Naive B cell (primary cell): ENCODE measurements at regions not wholly inside any gene's neighbourhood (a gene's known extent, or its start where the extent isn't known, plus 50 kb on each side); places are given as distances from the start of the nearest gene placed in this dataset.

Experiments
- ATAC-seq, 2 donors: fragments of 150-1000 bp; cut with Tn5 transposase; 2 replicates each; pipeline ENCODE4 v1.10.0; 2021; ENCODE audit warnings: low read depth in 2 of 2, mild to moderate bottlenecking in 2 of 2, moderate library complexity in 2 of 2
- DNase-seq: peaks from one replicate; pipeline ENCODE4 v3.0.0; 2022
- H3K27ac Mint-ChIP-seq, 6 donors: one replicate each; pipeline ENCODE4 v1.8.0; 2020 to 2022; ENCODE audit warnings: mild to moderate bottlenecking in 6 of 6, mixed read lengths in 6 of 6, moderate library complexity in 5 of 6, inconsistent platforms in 2 of 6
- H3K27me3 Mint-ChIP-seq, 3 donors: one replicate each; pipeline ENCODE4 v1.8.0; 2021 to 2022; ENCODE audit warnings: mixed read lengths in 3 of 3, mild to moderate bottlenecking in 1 of 3
- H3K36me3 Mint-ChIP-seq, 2 donors: one replicate each; pipeline ENCODE4 v1.8.0; 2020 to 2022; ENCODE audit warnings: mixed read lengths in 2 of 2, inconsistent platforms in 1 of 2, mild to moderate bottlenecking in 1 of 2
- H3K4me1 Mint-ChIP-seq, 3 donors: one replicate each; pipeline ENCODE4 v1.8.0; 2020 to 2022; ENCODE audit warnings: mixed read lengths in 3 of 3, inconsistent platforms in 1 of 3, mild to moderate bottlenecking in 1 of 3, moderate library complexity in 1 of 3
- H3K4me3 Mint-ChIP-seq, 8 donors: one replicate each; pipeline ENCODE4 v1.8.0; 2020 to 2022; ENCODE audit warnings: mild to moderate bottlenecking in 8 of 8, mixed read lengths in 8 of 8, moderate library complexity in 8 of 8, inconsistent platforms in 2 of 8
- H3K9me3 Mint-ChIP-seq, 7 donors: one replicate each; pipeline ENCODE4 v1.8.0; 2020 to 2022; ENCODE audit warnings: mixed read lengths in 7 of 7, mild to moderate bottlenecking in 5 of 7, inconsistent platforms in 2 of 7, moderate library complexity in 1 of 7

GRCh38 chr10:113322843-113323242 lies 230.0 kb upstream of the HABP2 start:
- Mint-ChIP-seq H3K4me3 (no peak overlapping the region), H3K27me3 (peaks cover 0 to 11% (median 8%) of the 10 kb centered on the region in 3 donors), H3K9me3 (peaks cover 0 to 4% (median 2%) of the 10 kb centered on the region in 7 donors), H3K4me1 (peaks cover 19 to 36% (median 26%) of the 10 kb centered on the region in 3 donors), H3K36me3 (no peaks in the 10 kb centered on the region), H3K27ac (peak overlapping the region in 3 of 6 donors; percentile 36 to 89 (median 42))
- DNase-seq (peak; percentile 28), ATAC-seq (peak; percentile 62 to 63)

GRCh38 chr10:113323985-113324384 lies 228.9 kb upstream of the HABP2 start:
- no peak overlapping the region for H3K4me3 Mint-ChIP-seq
- ATAC-seq: no peak
- DNase-seq: no peak
- no peaks in the 10 kb centered on the region for H3K36me3 Mint-ChIP-seq
- peaks cover 0 to 4% (median 2%) of the 10 kb centered on the region in 7 donors for H3K9me3 Mint-ChIP-seq
- H3K27ac Mint-ChIP-seq: no peak overlapping the region
- H3K27me3 Mint-ChIP-seq: peaks cover 0 to 8% (median 7%) of the 10 kb centered on the region in 3 donors
- H3K4me1 Mint-ChIP-seq: peaks cover 19 to 36% (median 26%) of the 10 kb centered on the region in 3 donors

GRCh38 chr10:113326160-113327111 lies 226.4 kb upstream of the HABP2 start:
- Mint-ChIP-seq H3K27ac (no peak overlapping the region), H3K27me3 (peaks cover 0 to 8% (median 7%) of the 10 kb centered on the region in 3 donors), H3K9me3 (peaks cover 0 to 5% (median 2%) of the 10 kb centered on the region in 7 donors), H3K4me1 (peaks cover 6 to 15% (median 11%) of the 10 kb centered on the region in 3 donors), H3K36me3 (no peaks in the 10 kb centered on the region), H3K4me3 (no peak overlapping the region)
- DNase-seq: no peak
- no peak for ATAC-seq

- ATAC-seq: no peak
- H3K9me3 Mint-ChIP-seq: peaks cover 0 to 17% (median 4%) of the 10 kb centered on the region in 7 donors
- H3K4me3 Mint-ChIP-seq: no peak overlapping the region
Measured at GRCh38 chr10:113329121-113329596, 223.7 kb upstream of the HABP2 start.

GRCh38 chr10:113331961-113332360 lies 220.9 kb upstream of the HABP2 start:
- ATAC-seq (no peak), DNase-seq (no peak)
- Mint-ChIP-seq H3K27me3 (peaks cover 0 to 7% (median 0%) of the 10 kb centered on the region in 3 donors), H3K36me3 (peaks cover 0 to 11% of the 10 kb centered on the region in 2 donors), H3K4me3 (no peak overlapping the region), H3K9me3 (peaks cover 0 to 21% (median 5%) of the 10 kb centered on the region in 7 donors), H3K27ac (no peak overlapping the region), H3K4me1 (no peaks in the 10 kb centered on the region)

More at GRCh38 chr10:113329121-113329596, 223.7 kb upstream of the HABP2 start:
- H3K36me3 Mint-ChIP-seq: peaks cover 0 to 3% of the 10 kb centered on the region in 2 donors
- no peaks in the 10 kb centered on the region for H3K4me1 Mint-ChIP-seq
- no peak for DNase-seq
- no peak overlapping the region for H3K27ac Mint-ChIP-seq
- peaks cover 0 to 7% (median 6%) of the 10 kb centered on the region in 3 donors for H3K27me3 Mint-ChIP-seq

GRCh38 chr10:113333313-113333712 lies 219.5 kb upstream of the HABP2 start:
- Mint-ChIP-seq H3K27me3 (no peaks in the 10 kb centered on the region), H3K9me3 (peaks cover 0 to 21% (median 5%) of the 10 kb centered on the region in 7 donors), H3K36me3 (peaks cover 0 to 11% of the 10 kb centered on the region in 2 donors), H3K27ac (no peak overlapping the region), H3K4me1 (no peaks in the 10 kb centered on the region), H3K4me3 (no peak overlapping the region)
- DNase-seq (no peak), ATAC-seq (no peak)

- Mint-ChIP-seq H3K27ac (no peak overlapping the region), H3K9me3 (peaks cover 0 to 21% (median 5%) of the 10 kb centered on the region in 7 donors), H3K4me3 (no peak overlapping the region), H3K4me1 (no peaks in the 10 kb centered on the region), H3K36me3 (peaks cover 0 to 11% of the 10 kb centered on the region in 2 donors), H3K27me3 (peaks cover 0 to 4% (median 0%) of the 10 kb centered on the region in 3 donors)
- ATAC-seq (no peak), DNase-seq (no peak)
Measured at GRCh38 chr10:113335592-113335991, 217.3 kb upstream of the HABP2 start.

- H3K9me3 Mint-ChIP-seq: peaks cover 0 to 21% (median 4%) of the 10 kb centered on the region in 7 donors
- H3K27me3 Mint-ChIP-seq: peaks cover 0 to 4% (median 0%) of the 10 kb centered on the region in 3 donors
- DNase-seq: no peak
- no peak overlapping the region for H3K27ac Mint-ChIP-seq
- ATAC-seq: no peak
- H3K36me3 Mint-ChIP-seq: peaks cover 0 to 11% of the 10 kb centered on the region in 2 donors
- H3K4me3 Mint-ChIP-seq: no peak overlapping the region
- no peaks in the 10 kb centered on the region for H3K4me1 Mint-ChIP-seq
Measured at GRCh38 chr10:113336549-113337130, 216.2 kb upstream of the HABP2 start.

GRCh38 chr10:113337142-113337541 lies 215.7 kb upstream of the HABP2 start:
- Mint-ChIP-seq H3K4me1 (no peaks in the 10 kb centered on the region), H3K27me3 (peaks cover 0 to 4% (median 0%) of the 10 kb centered on the region in 3 donors), H3K27ac (no peak overlapping the region), H3K36me3 (peaks cover 0 to 11% of the 10 kb centered on the region in 2 donors), H3K9me3 (peaks cover 0 to 21% (median 4%) of the 10 kb centered on the region in 7 donors), H3K4me3 (no peak overlapping the region)
- ATAC-seq (no peak), DNase-seq (no peak)

- no peak overlapping the region for H3K27ac Mint-ChIP-seq
- H3K27me3 Mint-ChIP-seq: peaks cover 0 to 4% (median 0%) of the 10 kb centered on the region in 3 donors
- ATAC-seq (no peak), DNase-seq (no peak)
- H3K4me1 Mint-ChIP-seq: no peaks in the 10 kb centered on the region
- H3K4me3 Mint-ChIP-seq: no peak overlapping the region
- peaks cover 0 to 9% of the 10 kb centered on the region in 2 donors for H3K36me3 Mint-ChIP-seq
- H3K9me3 Mint-ChIP-seq: peaks cover 0 to 8% (median 4%) of the 10 kb centered on the region in 7 donors
Measured at GRCh38 chr10:113339121-113339520, 213.7 kb upstream of the HABP2 start.

- no peaks in the 10 kb centered on the region for H3K4me1 Mint-ChIP-seq
Measured at GRCh38 chr10:113340282-113340681, 212.6 kb upstream of the HABP2 start.

GRCh38 chr10:113341138-113341537 lies 211.7 kb upstream of the HABP2 start:
- H3K9me3 Mint-ChIP-seq: peaks cover 0 to 2% (median 0%) of the 10 kb centered on the region in 7 donors
- no peak overlapping the region for H3K27ac Mint-ChIP-seq
- H3K4me1 Mint-ChIP-seq: no peaks in the 10 kb centered on the region
- H3K4me3 Mint-ChIP-seq: no peak overlapping the region
- no peak for DNase-seq
- no peak for ATAC-seq
- no peaks in the 10 kb centered on the region for H3K36me3 Mint-ChIP-seq
- H3K27me3 Mint-ChIP-seq: peaks cover 0 to 4% (median 0%) of the 10 kb centered on the region in 3 donors

More at GRCh38 chr10:113340282-113340681, 212.6 kb upstream of the HABP2 start:
- Mint-ChIP-seq H3K27ac (no peak overlapping the region), H3K4me3 (no peak overlapping the region), H3K27me3 (peaks cover 0 to 4% (median 0%) of the 10 kb centered on the region in 3 donors), H3K9me3 (peaks cover 0 to 2% (median 0%) of the 10 kb centered on the region in 7 donors), H3K36me3 (no peaks in the 10 kb centered on the region)
- no peak for ATAC-seq
- DNase-seq: no peak

- no peaks in the 10 kb centered on the region for H3K4me1 Mint-ChIP-seq
- no peak for ATAC-seq
Measured at GRCh38 chr10:113345826-113346624, 206.8 kb upstream of the HABP2 start.

More at GRCh38 chr10:113345826-113346624, 206.8 kb upstream of the HABP2 start:
- no peaks in the 10 kb centered on the region for H3K36me3 Mint-ChIP-seq
- no peaks in the 10 kb centered on the region for H3K27me3 Mint-ChIP-seq
- H3K27ac Mint-ChIP-seq: no peak overlapping the region
- DNase-seq: no peak
- H3K4me3 Mint-ChIP-seq: no peak overlapping the region
- H3K9me3 Mint-ChIP-seq: no peaks in the 10 kb centered on the region
